ENCODE measurements at regions not wholly inside any gene's neighbourhood (a gene's known extent, or its start where the extent isn't known, plus 50 kb on each side); places are given as distances from the start of the nearest gene placed in this dataset.

DNA sequence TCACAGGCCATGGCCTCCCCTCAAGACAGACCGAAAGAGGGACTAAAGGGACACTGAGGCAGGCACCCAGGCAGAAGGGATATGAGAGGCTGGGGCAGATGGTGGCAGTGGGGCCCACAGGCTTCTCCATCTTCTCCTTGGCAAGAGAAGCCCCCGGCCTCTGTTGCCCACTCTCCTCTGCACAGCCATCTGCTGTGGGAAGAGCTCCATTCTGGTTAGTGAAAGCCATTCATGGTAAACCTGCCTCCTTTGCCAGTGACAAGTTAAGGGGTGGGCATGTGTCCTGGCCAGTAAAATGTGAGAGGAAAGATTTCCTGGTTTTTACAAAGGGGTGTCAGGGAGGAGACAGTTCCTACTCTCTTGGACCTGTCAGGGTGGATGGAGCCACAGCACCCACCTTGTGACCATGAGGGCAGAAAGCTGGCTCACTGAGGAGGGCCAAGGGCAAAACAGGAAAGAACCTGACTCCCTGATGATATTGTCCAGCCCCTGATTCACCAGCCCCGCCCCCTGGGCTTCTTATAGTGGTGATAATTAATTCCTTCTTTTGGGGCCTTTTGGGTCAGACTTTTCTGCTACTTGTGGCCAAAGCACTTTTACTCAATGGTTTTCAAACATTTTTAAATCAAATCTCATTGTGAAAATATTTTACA, 130.4 kb upstream of the SMAD3 start:
- TF ChIP-seq, protein P1, sequence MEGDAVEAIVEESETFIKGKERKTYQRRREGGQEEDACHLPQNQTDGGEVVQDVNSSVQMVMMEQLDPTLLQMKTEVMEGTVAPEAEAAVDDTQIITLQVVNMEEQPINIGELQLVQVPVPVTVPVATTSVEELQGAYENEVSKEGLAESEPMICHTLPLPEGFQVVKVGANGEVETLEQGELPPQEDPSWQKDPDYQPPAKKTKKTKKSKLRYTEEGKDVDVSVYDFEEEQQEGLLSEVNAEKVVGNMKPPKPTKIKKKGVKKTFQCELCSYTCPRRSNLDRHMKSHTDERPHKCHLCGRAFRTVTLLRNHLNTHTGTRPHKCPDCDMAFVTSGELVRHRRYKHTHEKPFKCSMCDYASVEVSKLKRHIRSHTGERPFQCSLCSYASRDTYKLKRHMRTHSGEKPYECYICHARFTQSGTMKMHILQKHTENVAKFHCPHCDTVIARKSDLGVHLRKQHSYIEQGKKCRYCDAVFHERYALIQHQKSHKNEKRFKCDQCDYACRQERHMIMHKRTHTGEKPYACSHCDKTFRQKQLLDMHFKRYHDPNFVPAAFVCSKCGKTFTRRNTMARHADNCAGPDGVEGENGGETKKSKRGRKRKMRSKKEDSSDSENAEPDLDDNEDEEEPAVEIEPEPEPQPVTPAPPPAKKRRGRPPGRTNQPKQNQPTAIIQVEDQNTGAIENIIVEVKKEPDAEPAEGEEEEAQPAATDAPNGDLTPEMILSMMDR (IDR thresholded peaks at IDR 0.05; ENCODE audit: extremely low read depth, missing control alignments): no peak
- no peak for DNase-seq (ENCODE audit: low spot score)

DNA sequence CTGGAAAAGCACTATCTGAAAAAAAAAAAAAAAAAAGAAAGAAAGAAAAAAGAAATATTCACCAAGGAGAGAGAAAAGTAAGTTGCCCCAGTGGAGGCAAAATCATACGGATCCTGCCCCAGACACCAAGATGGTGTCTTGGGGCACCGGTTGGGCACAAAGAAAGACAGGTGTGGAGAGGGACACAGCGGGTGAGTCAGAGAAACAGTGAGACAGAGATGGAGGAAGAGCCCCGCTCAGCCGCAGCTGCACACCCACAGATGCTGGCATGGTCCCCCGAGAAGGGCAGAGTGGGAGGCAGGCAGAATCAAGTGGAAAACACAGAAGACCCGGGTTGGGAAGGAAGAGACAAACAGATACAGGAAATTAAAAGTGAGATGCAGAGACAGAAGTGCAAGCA, 129.7 kb upstream of the SMAD3 start:
- DNase-seq (ENCODE audit: low spot score): no peak
- TF ChIP-seq, protein P1 (IDR thresholded peaks at IDR 0.05; ENCODE audit: extremely low read depth, missing control alignments): no peak

DNA sequence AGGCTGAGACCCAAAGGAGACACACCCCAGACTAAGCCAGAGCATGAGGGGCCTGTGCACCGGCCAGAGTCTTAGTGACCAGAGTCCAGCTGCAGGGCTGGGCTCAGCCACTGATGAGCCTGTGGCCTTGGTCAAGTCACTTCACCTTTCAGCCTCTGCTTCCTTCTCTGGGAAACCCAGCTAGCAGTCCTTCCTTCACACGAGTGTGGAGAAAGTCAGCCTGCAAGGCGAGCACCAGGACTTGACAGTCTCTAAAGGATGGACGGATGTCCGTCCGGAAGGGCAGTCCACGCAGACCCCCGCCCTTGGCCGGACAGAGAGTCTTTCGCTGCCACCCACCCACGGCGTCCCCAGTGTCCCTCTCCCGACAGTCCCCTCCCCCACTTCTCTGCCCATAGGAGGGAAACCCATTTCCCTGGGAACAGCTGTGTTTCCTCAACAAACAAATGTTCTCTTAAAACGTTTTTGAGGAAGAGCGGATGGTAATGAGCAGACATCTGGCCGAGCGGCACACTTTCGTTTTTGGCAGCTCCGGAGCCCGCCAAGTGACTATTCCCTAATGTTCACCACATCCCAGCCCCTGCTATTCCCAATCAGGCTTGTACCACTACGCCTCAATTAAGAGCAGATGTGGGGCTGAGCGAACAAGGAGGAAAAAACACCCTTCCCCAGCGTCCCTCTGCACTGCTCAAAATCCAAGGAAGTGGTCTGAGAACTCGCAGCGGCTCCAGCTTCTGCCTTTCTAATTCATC, 129.1 kb upstream of the SMAD3 start:
- DNase-seq (ENCODE audit: low spot score): no peak
- TF ChIP-seq, protein P1 (IDR thresholded peaks at IDR 0.05; ENCODE audit: extremely low read depth, missing control alignments): no peak

DNA sequence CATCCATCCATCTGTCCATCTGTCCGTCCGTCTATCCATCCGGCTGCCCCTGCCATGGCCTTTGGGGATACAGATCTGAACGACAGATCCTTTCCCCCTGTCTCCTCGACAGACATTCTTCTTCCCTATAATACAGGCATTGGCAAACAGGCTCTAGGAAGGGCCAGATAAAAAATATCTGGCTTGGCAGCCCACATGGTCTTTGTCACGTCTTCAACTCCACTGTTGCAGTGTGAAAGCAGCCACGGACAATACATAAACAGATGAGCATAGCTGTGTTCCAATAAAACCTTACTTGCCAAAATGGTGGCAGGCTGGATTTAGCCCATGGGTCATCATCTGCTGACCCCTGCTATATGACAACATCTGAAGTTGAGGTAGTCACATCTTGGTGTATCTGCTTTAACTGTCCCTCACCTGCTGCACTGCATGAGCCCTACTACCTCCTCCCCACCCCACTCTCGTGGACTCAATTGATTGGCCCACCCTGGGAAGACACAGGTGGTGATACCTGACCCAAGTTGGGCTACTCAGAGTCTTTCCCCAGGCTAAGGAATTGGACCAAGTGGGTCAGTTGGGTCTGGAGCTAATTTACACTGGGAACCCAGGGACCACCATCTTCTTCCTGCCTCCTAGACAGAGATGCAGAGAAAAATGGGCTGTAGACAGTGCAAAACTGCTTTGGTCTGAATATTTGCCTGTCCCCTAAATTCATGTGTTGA, 128.4 kb upstream of the SMAD3 start:
- no peak for DNase-seq (ENCODE audit: low spot score)
- TF ChIP-seq, protein P1 (IDR thresholded peaks at IDR 0.05; ENCODE audit: extremely low read depth, missing control alignments): no peak

DNA sequence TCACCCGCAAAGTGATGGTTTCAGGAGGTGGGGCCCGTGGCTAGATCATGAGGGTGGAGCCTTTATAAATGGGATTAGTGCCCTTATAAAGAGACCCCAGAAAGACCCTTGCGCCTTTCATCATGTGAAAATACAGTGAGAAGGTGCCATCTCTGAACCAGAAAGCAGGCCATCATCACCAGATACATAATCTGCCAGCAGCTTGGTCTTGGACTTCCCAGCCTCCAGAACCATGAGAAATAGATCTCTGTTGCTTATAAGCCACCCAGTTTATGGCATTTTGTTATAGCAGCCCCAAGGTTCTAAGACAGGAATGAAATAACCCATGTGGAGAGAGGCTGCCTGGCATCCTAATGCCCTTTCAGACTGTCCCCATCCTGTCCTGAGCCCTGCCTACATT, 127.8 kb upstream of the SMAD3 start:
- TF ChIP-seq, protein P1 (IDR thresholded peaks at IDR 0.05; ENCODE audit: extremely low read depth, missing control alignments): no peak
- DNase-seq (ENCODE audit: low spot score): no peak

DNA sequence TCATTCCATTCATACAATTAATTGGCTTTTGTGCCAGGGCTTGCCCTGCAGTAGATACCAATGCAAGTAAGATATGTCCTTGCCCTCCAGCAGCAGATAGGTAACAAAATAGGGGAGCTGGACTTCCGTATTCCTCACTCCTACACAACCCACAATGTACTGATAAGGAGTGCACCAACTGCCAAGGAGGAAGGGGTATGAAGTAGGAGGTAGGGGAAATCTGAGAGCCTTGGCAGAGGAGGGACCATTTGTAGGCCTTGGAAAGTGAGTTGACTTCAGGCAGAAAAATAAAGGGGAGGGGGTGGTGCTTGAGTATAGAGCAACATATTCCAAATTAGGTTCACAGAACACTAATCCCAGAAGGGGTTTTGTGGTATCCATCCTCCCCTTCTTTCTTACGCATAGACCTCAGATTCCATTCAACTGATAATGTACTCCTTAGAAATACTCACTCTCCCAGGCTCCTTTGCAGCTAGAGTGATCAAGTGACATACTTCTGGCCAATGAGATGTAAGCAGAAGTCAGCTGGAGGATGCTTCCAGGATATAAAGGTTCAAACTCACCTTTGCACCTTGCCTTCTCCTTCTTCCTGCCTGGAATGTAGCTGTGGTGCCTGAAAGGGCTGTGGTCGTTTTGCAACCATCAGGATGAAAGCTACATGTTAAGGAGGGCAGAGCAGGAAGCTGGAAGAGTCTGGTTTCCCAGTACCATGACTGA, 127.1 kb upstream of the SMAD3 start:
- TF ChIP-seq, protein P1 (IDR thresholded peaks at IDR 0.05; ENCODE audit: extremely low read depth, missing control alignments): no peak
- no peak for DNase-seq (ENCODE audit: low spot score)

Data from GM20000 (cell line).